ENCODE measurements at regions not wholly inside any gene's neighbourhood (a gene's known extent, or its start where the extent isn't known, plus 50 kb on each side); places are given as distances from the start of the nearest gene placed in this dataset.

DNA sequence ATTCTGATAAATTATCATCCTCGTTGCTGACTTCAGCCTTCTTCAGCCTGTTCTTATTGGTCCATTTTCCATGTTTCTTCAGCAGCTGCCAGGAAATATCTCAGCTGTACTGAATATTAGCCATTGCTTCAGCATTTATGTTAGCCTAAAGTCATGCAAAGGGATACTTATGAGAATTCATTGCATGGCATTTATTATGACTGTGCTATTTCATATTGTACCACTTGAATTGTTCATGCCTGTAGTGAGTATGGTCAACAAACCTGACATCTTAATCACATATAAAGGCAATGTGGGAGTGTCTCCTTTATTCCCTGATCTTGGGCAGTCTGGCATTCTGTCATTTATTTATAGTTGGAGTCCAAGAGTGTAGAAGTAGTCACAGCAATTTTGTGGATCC lies 193.4 kb upstream of the SLC35B3 start:
- TF ChIP-seq, protein P1, sequence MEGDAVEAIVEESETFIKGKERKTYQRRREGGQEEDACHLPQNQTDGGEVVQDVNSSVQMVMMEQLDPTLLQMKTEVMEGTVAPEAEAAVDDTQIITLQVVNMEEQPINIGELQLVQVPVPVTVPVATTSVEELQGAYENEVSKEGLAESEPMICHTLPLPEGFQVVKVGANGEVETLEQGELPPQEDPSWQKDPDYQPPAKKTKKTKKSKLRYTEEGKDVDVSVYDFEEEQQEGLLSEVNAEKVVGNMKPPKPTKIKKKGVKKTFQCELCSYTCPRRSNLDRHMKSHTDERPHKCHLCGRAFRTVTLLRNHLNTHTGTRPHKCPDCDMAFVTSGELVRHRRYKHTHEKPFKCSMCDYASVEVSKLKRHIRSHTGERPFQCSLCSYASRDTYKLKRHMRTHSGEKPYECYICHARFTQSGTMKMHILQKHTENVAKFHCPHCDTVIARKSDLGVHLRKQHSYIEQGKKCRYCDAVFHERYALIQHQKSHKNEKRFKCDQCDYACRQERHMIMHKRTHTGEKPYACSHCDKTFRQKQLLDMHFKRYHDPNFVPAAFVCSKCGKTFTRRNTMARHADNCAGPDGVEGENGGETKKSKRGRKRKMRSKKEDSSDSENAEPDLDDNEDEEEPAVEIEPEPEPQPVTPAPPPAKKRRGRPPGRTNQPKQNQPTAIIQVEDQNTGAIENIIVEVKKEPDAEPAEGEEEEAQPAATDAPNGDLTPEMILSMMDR (conservative IDR thresholded peaks at IDR 0.05; ENCODE audit: low read depth, low read length) = no peak
- TF ChIP-seq EZH2 (IDR thresholded peaks at IDR 0.05; ENCODE audit: low read length, unreplicated experiment) = no peak
- TF ChIP-seq EZH2phosphoT487 (IDR thresholded peaks at IDR 0.05; ENCODE audit: borderline replicate concordance, low read length) = no peak

All from PC-3 (cell line).